ENCODE measurements at regions not wholly inside any gene's neighbourhood (a gene's known extent, or its start where the extent isn't known, plus 50 kb on each side); places are given as distances from the start of the nearest gene placed in this dataset.

DNA sequence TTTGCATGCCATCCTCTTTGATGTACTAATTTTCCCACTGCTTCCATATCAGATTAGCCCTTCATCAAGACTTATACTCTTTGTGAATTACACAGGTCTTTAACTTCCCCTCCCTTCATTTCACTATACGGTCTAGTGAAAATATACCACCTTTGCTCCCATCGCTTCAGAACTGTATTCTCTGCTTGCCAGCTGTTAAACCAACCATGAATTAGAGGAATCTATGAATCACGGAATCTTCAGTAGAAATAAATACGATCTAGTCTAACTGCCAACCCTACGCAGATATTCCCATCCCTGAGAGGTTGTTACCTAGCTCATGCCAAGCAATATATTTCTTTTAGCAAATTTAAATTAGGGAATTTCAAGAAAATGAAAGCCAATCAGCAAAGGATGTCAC is 177.8 kb upstream of the MPPED2 start:
- ChIA-PET CTCF (no interaction called here), POLR2A (no interaction called here)
- H3K4me3 Mint-ChIP-seq (ENCODE audit: unreplicated experiment) = no peak overlapping the region
- H3K27me3 Mint-ChIP-seq (ENCODE audit: insufficient read depth, unreplicated experiment) = no peaks in the 10 kb centered on the region
- BruUV-seq (replicated peaks) = no TSS peak
- peaks cover 16% of the 10 kb centered on the region for H3K9me3 Mint-ChIP-seq (ENCODE audit: unreplicated experiment)
- Histone ChIP-seq H3K36me3 (ENCODE audit: control insufficient read depth, insufficient read depth, low read length) (no peaks in the 10 kb centered on the region), H3K9me3 (0 out of 2 replicates have a peak, but pooled peaks cover 5% of the 10 kb centered on the region), H3K27me3 (replicated peaks; ENCODE audit: control insufficient read depth, insufficient read depth, low read length) (no peaks in the 10 kb centered on the region), H3K4me1 (no peaks in the 10 kb centered on the region), H3K4me3 (ENCODE audit: low read depth, low read length) (no peak overlapping the region)
- H3K4me1 Mint-ChIP-seq (ENCODE audit: low read depth, unreplicated experiment) = no peaks in the 10 kb centered on the region
- no peaks in the 10 kb centered on the region for H3K36me3 Mint-ChIP-seq (ENCODE audit: insufficient read depth, unreplicated experiment)
- intact Hi-C loops (cut with micrococcal nuclease; ENCODE audit: unreplicated experiment) = no loop called here
- TF ChIP-seq CTCF (IDR thresholded peaks at IDR 0.05; ENCODE audit: insufficient read depth in 1 of 2, low read depth in 1 of 2, low read length in 1 of 2, severe bottlenecking in 1 of 2, unreplicated experiment in 1 of 2) = no peak
- DNase-seq = no peak
- H3K27ac Mint-ChIP-seq (ENCODE audit: unreplicated experiment) = no peak overlapping the region

DNA sequence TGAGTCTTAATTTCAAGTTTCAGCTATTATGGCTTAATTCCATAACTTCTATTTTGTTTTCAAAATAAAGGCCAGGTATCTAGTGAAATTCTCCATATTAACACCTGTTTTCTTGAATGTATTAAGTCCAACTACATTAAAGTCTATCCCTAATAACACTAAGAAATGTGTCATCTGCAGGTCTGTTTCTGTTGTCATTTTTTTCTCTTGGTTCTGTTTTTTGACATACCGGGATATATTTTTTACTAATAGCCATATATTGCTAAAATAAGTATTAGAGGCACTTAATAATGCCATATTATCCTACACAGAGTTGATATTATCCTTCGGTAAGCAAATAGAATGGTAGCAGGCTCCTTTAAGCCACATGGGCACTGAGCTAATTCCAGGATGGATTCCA is 176.0 kb upstream of the MPPED2 start:
- ChIA-PET CTCF (no interaction called here), POLR2A (no interaction called here)
- no peaks in the 10 kb centered on the region for H3K4me1 Mint-ChIP-seq (ENCODE audit: low read depth, unreplicated experiment)
- 0 out of 2 replicates have a peak, but pooled peaks cover 5% of the 10 kb centered on the region for H3K9me3 ChIP-seq
- H3K4me3 Mint-ChIP-seq (ENCODE audit: unreplicated experiment) = no peak overlapping the region
- no peaks in the 10 kb centered on the region for H3K27me3 ChIP-seq (replicated peaks; ENCODE audit: control insufficient read depth, insufficient read depth, low read length)
- no peak overlapping the region for H3K4me3 ChIP-seq (ENCODE audit: low read depth, low read length)
- H3K4me1 ChIP-seq = no peaks in the 10 kb centered on the region
- TF ChIP-seq CTCF (IDR thresholded peaks at IDR 0.05; ENCODE audit: insufficient read depth in 1 of 2, low read depth in 1 of 2, low read length in 1 of 2, severe bottlenecking in 1 of 2, unreplicated experiment in 1 of 2) = no peak
- H3K36me3 ChIP-seq (ENCODE audit: control insufficient read depth, insufficient read depth, low read length) = no peaks in the 10 kb centered on the region
- intact Hi-C loops (cut with micrococcal nuclease; ENCODE audit: unreplicated experiment) = no loop called here
- H3K9me3 Mint-ChIP-seq (ENCODE audit: unreplicated experiment) = peaks cover 16% of the 10 kb centered on the region
- H3K27ac Mint-ChIP-seq (ENCODE audit: unreplicated experiment) = no peak overlapping the region
- BruUV-seq (replicated peaks) = no TSS peak
- H3K27me3 Mint-ChIP-seq (ENCODE audit: insufficient read depth, unreplicated experiment) = no peaks in the 10 kb centered on the region
- no peaks in the 10 kb centered on the region for H3K36me3 Mint-ChIP-seq (ENCODE audit: insufficient read depth, unreplicated experiment)
- DNase-seq = no peak

DNA sequence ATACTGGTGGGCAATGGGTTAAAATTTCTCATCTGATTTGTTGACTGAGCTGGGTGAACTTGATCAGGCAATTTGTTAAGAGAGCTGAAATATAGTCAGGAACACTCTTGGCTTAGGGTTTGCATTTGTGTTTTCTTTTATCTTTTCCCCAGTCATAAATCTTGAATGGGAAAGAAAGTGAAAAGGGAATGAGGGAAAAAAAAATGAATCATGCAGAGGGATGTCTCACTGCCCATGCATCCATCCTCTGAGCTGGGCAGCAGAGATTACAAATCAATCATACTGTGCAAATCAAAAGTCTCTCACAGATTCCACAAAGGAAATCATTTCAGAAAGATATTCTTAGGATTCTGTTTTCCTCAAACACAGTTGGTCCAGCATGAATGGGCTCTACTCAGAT is 174.2 kb upstream of the MPPED2 start:
- intact Hi-C loops (cut with micrococcal nuclease; ENCODE audit: unreplicated experiment) = no loop called here
- H3K27ac Mint-ChIP-seq (ENCODE audit: unreplicated experiment) = no peak overlapping the region
- no peak overlapping the region for H3K4me3 Mint-ChIP-seq (ENCODE audit: unreplicated experiment)
- CTCF ChIA-PET = no interaction called here
- Histone ChIP-seq H3K9me3 (0 out of 2 replicates have a peak, but pooled peaks cover 5% of the 10 kb centered on the region), H3K27me3 (replicated peaks; ENCODE audit: control insufficient read depth, insufficient read depth, low read length) (no peaks in the 10 kb centered on the region), H3K4me3 (ENCODE audit: low read depth, low read length) (no peak overlapping the region), H3K36me3 (ENCODE audit: control insufficient read depth, insufficient read depth, low read length) (no peaks in the 10 kb centered on the region), H3K4me1 (no peaks in the 10 kb centered on the region)
- no TSS peak for BruUV-seq (replicated peaks)
- H3K36me3 Mint-ChIP-seq (ENCODE audit: insufficient read depth, unreplicated experiment) = no peaks in the 10 kb centered on the region
- no peaks in the 10 kb centered on the region for H3K4me1 Mint-ChIP-seq (ENCODE audit: low read depth, unreplicated experiment)
- no peak for DNase-seq
- no peak for TF ChIP-seq CTCF (IDR thresholded peaks at IDR 0.05; ENCODE audit: insufficient read depth in 1 of 2, low read depth in 1 of 2, low read length in 1 of 2, severe bottlenecking in 1 of 2, unreplicated experiment in 1 of 2)
- POLR2A ChIA-PET = no interaction called here
- peaks cover 16% of the 10 kb centered on the region for H3K9me3 Mint-ChIP-seq (ENCODE audit: unreplicated experiment)
- no peaks in the 10 kb centered on the region for H3K27me3 Mint-ChIP-seq (ENCODE audit: insufficient read depth, unreplicated experiment)

Data from Caco-2 (cell line).